Esophagus squamous epithelium (tissue), 5 donors: ENCODE measurements at regions not wholly inside any gene's neighbourhood (a gene's known extent, or its start where the extent isn't known, plus 50 kb on each side); places are given as distances from the start of the nearest gene placed in this dataset.

Experiments
- DNase-seq: peaks from one replicate; lab custom pipeline; 2025; lab: John Stamatoyannopoulos, UW
- H3K27ac ChIP-seq, 4 donors: fragments of 200-600 bp; sonication (generic); one replicate each; pipeline ENCODE4 v1.5.1; 2016 to 2019; ENCODE audit warnings: mild to moderate bottlenecking in 1 of 4
- H3K27me3 ChIP-seq, 4 donors: fragments of 200-600 bp; sonication (generic); 1 replicate in 3 of 4; 2 replicates in 1 of 4; pipeline versions ENCODE4 v1.5.1 to v1.6.0; 2017 to 2021; ENCODE audit warnings: antibody characterized with exemption in 1 of 4
- H3K36me3 ChIP-seq, 3 donors: fragments of 200-600 bp; sonication (generic); one replicate each; pipeline ENCODE4 v1.5.1; 2016 to 2019
- H3K4me1 ChIP-seq, 3 donors: fragments of 200-600 bp; sonication (generic); one replicate each; pipeline ENCODE4 v1.5.1; 2017 to 2019
- H3K4me3 ChIP-seq, 4 donors: fragments of 200-600 bp; sonication (generic); 1 replicate in 3 of 4; 2 replicates in 1 of 4; pipeline ENCODE4 v1.5.1; 2016 to 2019; ENCODE audit warnings: mild to moderate bottlenecking in 2 of 4, moderate library complexity in 1 of 4
- H3K9me3 ChIP-seq, 3 donors: fragments of 200-600 bp; sonication (generic); one replicate each; pipeline ENCODE4 v1.5.1; 2016 to 2019
- POLR2A ChIP-seq, 4 donors: fragments of 450-650 bp; IDR thresholded peaks; one replicate each; pipeline ENCODE4 v1.6.1; 2017; ENCODE audit warnings: antibody characterized with exemption in 4 of 4, mild to moderate bottlenecking in 4 of 4, moderate library complexity in 3 of 4
- WGBS, 2 donors: methylation state at CpG; one replicate each; pipeline ENCODE4 v1.1.5; 2018; 5-methylcytosine and 5-hydroxymethylcytosine counted together
- intact Hi-C: fragments of 100-400 bp; cut with DNase I; formaldehyde crosslinking; loops from one replicate; pipeline ENCODE4 v1.15.0; 2022
- TF ChIP-seq, protein P1 (sequence below), 6 experiments: fragments of 450-650 bp in 4 of 6; fragments of 200-600 bp in 2 of 6; sonication (generic) in 2 of 6; IDR thresholded peaks; one replicate each; pipeline ENCODE4 v1.5.1; 2016 to 2019; ENCODE audit warnings: antibody characterized with exemption in 6 of 6, mild to moderate bottlenecking in 4 of 6, moderate library complexity in 4 of 6
- donor health status: DM: yes; HTN: yes; CAD: no.

GRCh38 chr9:120289098-120289497 is 290.9 kb downstream of the CDK5RAP2 start:
- intact Hi-C loops: no loop called here
- no peaks in the 10 kb centered on the region for H3K9me3 ChIP-seq
- DNase-seq: no peak
- no peaks in the 10 kb centered on the region for H3K27me3 ChIP-seq
- no peaks in the 10 kb centered on the region for H3K36me3 ChIP-seq
- H3K4me1 ChIP-seq: no peaks in the 10 kb centered on the region
- TF ChIP-seq, protein P1, sequence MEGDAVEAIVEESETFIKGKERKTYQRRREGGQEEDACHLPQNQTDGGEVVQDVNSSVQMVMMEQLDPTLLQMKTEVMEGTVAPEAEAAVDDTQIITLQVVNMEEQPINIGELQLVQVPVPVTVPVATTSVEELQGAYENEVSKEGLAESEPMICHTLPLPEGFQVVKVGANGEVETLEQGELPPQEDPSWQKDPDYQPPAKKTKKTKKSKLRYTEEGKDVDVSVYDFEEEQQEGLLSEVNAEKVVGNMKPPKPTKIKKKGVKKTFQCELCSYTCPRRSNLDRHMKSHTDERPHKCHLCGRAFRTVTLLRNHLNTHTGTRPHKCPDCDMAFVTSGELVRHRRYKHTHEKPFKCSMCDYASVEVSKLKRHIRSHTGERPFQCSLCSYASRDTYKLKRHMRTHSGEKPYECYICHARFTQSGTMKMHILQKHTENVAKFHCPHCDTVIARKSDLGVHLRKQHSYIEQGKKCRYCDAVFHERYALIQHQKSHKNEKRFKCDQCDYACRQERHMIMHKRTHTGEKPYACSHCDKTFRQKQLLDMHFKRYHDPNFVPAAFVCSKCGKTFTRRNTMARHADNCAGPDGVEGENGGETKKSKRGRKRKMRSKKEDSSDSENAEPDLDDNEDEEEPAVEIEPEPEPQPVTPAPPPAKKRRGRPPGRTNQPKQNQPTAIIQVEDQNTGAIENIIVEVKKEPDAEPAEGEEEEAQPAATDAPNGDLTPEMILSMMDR (IDR thresholded peaks at IDR 0.05): no peak
- no peak for TF ChIP-seq POLR2A (IDR thresholded peaks at IDR 0.05)
- no peak overlapping the region for H3K4me3 ChIP-seq
- no peak overlapping the region for H3K27ac ChIP-seq

- WGBS, 2 donors: 37 to 56% methylated on average over 2 to 3 of the region's 3 CpGs
- H3K4me3 ChIP-seq: no peak overlapping the region
- no peaks in the 10 kb centered on the region for H3K4me1 ChIP-seq
- H3K36me3 ChIP-seq: no peaks in the 10 kb centered on the region
- DNase-seq: no peak
- H3K9me3 ChIP-seq: no peaks in the 10 kb centered on the region
- intact Hi-C loops: no loop called here
- no peaks in the 10 kb centered on the region for H3K27me3 ChIP-seq
- TF ChIP-seq, protein P1 (IDR thresholded peaks at IDR 0.05): no peak
- H3K27ac ChIP-seq: no peak overlapping the region
These were observed 293.4 kb downstream of the CDK5RAP2 start for GRCh38 chr9:120286530-120286929.

- intact Hi-C loops: no loop called here
- H3K27ac ChIP-seq: no peak overlapping the region
- no peaks in the 10 kb centered on the region for H3K4me1 ChIP-seq
- no peaks in the 10 kb centered on the region for H3K27me3 ChIP-seq
- H3K4me3 ChIP-seq: no peak overlapping the region
- 20 to 31% methylated on average over 2 of the region's 2 CpGs for WGBS, 2 donors
- no peaks in the 10 kb centered on the region for H3K36me3 ChIP-seq
- DNase-seq: no peak
- no peak for TF ChIP-seq POLR2A (IDR thresholded peaks at IDR 0.05)
- TF ChIP-seq, protein P1 (IDR thresholded peaks at IDR 0.05): no peak
- no peaks in the 10 kb centered on the region for H3K9me3 ChIP-seq
These were observed 295.1 kb downstream of the CDK5RAP2 start for GRCh38 chr9:120284821-120285220.

DNA sequence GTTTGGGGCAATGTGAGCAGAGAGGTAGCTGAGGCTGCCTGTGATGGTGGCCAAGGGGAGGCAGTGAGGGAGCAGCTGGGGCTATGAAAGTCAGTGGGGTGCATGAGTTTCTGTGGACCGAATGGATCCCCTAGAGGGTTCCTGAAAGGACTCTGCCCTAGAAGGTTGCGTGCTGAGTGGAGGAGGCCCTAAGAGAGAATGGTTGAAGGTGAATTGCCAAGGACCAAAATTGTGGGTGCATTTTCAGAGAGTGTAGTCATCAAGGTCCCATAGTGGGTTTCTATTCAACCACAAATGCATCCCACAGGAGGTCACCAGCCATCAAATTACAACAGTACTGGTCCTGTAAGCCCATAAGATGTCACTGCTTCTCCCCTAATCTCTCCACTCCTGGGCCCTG is 298.3 kb downstream of the CDK5RAP2 start:
- Histone ChIP-seq H3K36me3 (no peaks in the 10 kb centered on the region), H3K4me1 (no peaks in the 10 kb centered on the region), H3K27me3 (no peaks in the 10 kb centered on the region), H3K9me3 (no peaks in the 10 kb centered on the region), H3K27ac (no peak overlapping the region), H3K4me3 (no peak overlapping the region)
- TF ChIP-seq, protein P1 (IDR thresholded peaks at IDR 0.05): no peak
- no peak for TF ChIP-seq POLR2A (IDR thresholded peaks at IDR 0.05)
- 79 to 83% methylated on average over 2 of the region's 2 CpGs for WGBS, 2 donors
- no peak for DNase-seq
- intact Hi-C loops: no loop called here

DNA sequence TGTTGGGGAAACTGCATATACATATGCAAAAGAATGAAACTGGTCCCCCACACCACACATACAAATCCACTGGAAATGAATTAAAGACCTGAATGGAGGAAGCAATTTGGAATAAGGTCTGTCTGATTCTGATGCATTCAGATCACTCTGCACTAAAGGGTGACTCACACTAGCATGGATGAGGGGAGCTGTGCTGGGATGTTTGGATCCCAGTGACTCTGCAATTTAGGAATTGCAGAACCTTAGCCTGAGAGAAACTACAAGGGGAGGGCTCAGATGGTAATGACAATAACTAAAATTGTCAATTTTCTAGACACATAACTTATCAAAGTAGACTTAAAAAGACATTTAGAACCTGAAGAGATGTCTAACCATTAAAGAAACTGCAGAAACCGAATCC is 312.0 kb downstream of the CDK5RAP2 start:
- Histone ChIP-seq H3K9me3 (no peaks in the 10 kb centered on the region), H3K27ac (no peak overlapping the region), H3K27me3 (no peaks in the 10 kb centered on the region), H3K36me3 (no peaks in the 10 kb centered on the region), H3K4me1 (no peaks in the 10 kb centered on the region), H3K4me3 (no peak overlapping the region)
- no peak for TF ChIP-seq POLR2A (IDR thresholded peaks at IDR 0.05)
- TF ChIP-seq, protein P1 (IDR thresholded peaks at IDR 0.05): no peak
- no peak for DNase-seq
- intact Hi-C loops: no loop called here
- WGBS, 2 donors: 52 to 65% methylated on average over 1 of the region's 1 CpG
